Limb (tissue), 2 donors: ENCODE measurements at regions not wholly inside any gene's neighbourhood (a gene's known extent, or its start where the extent isn't known, plus 50 kb on each side); places are given as distances from the start of the nearest gene placed in this dataset.
"Not testable (repeated sequence)": the region's sequence is repeated elsewhere in the genome, so short reads cannot be mapped to it uniquely, and the experiment has no call there.

Experiments used
- DNase-seq, 2 donors: peaks; one replicate each; pipeline ENCODE4 v3.0.0-alpha.2; 2016; ENCODE audit errors: extremely low spot score in 2 of 2

DNA sequence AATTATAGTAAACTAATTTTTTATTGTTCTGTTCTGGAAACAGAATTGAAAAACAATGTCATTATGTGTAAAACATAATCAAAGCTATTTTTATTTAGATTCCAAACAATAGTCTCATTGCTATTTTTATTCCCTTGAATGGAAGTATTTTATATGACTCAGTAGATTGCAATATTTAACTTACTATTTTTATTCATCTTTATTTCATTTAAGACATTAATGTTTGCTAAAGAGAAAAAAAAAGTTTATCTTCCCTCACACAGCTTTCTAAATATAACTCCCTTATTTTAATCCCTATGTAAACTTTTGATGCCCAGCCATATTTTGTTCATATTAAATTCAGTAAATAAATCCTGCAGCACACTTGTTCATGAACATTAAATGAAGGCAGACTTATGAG, 622.4 kb downstream of the SLC6A15 start:
- DNase-seq = no peak

DNA sequence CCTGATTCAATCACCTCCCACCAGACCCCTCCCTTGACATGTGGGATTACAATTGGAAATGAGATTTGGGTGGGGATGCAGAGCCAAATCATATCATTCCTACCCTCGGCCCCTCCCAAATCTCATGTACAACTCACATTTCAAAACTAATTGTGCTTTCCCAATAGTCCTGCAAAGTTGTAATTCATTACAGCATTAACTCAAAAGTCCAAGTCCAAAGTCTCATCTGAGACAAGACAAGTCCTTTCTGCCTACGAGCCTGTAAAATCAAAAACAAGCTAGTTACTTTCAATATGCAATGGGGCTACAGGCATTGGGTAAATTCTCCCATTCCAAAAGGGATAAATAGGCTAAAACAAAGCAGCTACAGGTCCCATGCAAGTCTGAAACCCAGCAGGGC, 634.6 kb downstream of the SLC6A15 start:
- no peak for DNase-seq

DNA sequence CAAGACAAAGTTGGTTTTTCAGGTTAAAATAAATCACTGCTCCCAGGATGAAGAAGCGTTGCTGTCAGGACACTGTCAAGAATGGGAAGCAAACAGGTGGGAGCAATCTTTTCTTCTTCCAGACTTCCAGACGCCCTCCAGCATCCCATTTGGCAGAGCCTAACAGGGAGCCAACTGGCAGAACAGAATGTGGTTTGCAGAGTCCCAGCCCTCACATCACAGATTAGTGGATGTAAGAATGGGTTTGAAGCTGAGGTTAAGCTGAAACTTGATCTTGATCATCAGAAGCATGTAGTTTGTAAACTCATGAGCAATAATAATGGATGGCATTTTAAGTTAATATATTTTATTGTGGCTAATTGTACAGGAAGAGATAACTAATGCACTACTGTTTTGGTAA, 636.4 kb downstream of the SLC6A15 start:
- DNase-seq = no peak

DNA sequence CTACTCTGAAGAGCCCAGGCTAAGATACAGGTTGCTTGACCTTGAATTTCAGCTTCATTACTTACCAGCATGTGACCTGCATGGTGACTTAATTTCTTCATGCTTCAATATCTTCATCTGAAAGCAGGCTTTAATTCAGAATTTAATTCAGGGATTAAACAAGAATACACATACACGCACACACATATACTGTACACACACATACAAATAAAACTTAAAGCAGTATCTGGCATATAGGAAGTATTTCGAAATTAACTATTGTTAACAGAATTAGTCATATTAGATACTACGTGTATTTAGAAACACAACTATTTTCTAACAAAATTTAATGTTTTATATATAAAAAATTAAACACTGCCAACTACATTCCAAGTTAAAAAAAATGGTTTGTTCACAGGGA, 640.3 kb downstream of the SLC6A15 start:
- no peak for DNase-seq

DNA sequence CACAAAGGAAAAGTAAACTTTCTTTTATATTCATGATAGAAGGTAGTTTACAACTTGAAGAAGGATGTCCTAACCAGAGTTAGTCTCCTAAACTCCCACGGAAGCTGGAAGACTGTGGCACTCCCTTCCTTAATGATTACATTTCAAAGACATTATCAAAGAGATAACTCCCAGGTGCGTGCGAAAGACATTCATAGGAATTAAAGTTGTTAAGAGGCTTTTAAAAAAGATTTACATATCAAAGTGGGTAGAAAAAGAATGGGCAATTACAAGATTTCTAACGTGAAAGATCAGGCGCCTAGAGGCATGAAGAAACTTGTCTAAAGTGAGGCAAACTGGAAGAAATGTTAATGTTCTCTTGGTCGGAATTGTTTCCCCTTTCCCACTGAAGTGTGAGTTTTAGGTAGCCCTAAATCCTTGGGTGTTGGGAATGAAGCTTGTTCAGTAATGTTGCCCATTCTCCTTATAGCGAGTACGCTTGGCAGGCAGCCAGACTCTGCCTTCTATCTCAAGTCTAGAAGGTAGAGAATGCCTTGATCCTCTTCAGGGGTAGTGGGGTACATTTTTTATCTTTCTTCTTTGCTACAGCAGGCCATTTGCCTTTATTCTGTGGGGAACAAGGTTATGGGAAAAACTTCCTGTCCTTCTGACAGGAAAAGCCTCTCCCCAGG, 642.0 kb downstream of the SLC6A15 start:
- DNase-seq = no peak

DNA sequence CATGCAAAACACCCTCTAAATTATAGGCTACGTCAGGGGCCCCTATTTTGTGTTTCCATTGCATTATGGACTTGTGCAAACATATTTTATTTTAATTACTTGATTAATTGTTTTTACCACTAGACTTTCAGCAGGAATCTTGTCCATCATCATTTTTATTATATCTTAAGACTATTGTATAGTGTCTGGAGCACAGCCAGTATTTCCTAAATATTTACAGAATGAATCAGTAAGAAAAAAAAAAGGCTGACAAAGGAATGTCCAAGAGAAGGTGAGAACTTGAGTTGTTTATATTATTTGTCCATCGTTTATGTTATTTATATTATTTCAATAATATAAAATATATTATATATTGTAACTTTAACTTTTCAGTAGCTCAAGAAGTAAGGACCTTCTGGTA, 664.7 kb downstream of the SLC6A15 start:
- DNase-seq = no peak

DNA sequence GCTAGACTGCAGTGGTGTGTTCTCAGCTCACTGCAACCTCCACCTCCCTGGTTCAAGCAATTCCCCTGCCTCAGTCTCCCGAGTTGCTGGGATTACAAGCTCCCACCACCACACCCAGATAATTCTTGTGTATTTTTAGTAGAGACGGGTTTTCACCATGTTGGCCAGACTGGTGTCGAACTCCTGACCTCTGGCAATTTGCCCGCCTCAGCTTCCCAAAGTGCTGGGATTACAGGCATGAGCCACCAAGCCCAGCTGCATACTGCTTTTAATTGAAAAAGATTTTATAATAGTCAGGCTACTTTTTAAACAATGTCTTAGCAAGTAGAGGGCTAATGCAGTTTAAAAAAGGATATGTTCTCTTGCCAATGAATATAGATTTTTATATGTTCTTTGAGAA, 668.9 kb downstream of the SLC6A15 start:
- no peak for DNase-seq

DNA sequence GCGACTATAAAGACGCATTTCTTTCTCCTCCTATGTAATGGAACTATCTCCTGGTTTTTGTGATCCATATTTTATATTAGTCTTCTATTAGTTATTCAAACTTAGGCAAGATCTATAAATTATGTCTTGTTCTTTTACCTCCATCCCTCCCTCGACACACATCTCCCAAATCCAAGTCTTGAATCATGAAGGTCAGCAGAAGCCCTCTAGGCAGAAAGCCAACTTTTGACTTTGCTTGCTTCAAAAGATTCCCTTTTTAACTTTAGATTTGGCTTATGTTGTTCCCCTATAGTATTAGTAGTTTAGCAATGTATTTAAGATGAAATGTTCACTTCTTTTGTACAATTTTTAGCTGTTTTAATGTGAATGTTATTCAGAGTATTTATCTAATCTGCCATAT, 689.8 kb downstream of the SLC6A15 start:
- DNase-seq = peak in 1 of 2 donors; percentile 27

DNA sequence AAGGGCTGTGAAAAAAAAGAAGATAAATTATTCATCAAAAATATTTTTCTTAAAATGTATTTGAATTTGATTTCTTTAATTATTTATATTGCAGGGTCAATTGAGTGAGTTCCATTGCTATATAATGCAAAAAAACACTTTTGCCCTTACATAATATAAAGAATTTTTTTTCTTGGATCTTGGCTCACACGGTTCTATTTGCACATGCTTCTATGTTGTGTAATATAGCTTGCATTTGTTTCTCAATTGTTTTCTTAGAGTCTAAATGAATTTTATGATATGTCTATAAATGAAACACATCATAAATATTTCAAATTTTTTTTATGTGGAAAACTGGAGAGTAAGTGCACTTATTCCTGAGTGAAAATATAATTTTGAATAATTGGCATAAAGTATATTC, 694.2 kb downstream of the SLC6A15 start:
- DNase-seq = no peak

DNA sequence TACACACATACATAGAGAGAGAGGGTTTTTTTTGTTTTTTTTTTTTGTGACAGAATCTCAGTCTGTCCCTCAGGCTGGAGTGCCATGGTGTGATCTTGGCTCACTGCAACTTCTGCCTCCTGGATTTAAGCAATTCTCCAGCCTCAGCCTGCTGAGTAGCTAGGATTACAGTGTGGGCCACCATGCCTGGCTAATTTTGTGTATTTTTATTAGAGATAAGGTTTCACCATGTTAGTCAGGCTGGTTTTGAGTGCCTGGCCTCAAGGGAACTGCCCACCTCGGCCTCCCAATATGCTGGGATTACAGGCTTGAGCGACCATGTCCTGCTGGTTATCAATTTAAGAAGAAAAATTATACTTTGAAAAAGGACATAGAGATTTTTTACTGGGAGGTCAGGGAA, 710.6 kb downstream of the SLC6A15 start:
- no peak for DNase-seq

DNA sequence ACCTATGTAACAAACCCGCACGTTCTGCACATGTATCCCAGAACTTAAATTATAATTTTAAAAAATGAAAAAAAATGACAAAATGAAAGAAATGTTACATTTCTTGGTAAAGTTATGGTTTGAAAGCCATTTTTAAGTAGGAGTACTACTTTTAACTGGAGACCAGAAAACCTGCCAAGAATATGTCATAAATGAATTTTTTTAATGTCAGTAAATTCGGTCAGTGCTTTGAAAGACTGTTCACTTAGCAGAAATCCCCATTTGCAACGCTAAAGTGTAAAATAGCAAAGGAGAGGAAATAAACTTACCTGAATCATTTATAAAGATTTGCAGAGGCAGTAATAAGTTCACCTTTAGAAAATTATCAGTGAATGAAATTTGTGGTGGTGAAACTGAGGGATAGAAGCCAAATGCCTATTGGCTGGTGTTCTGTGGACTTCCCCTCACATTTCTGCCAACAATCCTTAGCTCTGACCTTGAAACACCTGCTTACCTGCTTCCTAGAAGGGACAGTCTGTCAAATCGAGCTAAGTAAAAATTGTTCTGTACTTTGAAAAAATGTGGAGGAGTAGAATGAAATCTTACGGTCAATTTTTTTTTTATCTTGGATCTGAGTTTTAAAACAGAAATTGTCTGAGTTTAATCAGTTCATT, 714.2 kb downstream of the SLC6A15 start:
- no peak for DNase-seq

DNA sequence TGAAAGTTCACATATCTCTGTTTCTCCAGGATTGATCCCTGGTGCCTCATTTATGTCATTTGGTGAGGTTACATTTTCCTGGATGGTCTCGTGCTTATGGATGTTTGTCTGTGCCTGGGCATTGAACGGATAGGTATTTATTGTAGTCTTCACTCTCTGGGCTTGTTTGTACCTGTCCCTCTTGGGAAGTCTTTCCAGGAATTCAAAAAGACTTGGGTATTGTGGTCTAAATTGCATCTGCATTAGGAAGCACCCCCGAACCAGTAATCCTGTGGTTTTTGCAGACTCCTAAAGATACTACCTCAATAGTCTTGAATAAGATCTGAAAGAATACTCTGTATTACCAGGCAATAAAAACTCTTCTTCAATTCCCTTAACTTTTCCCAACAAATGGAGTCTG, 720.8 kb downstream of the SLC6A15 start:
- no peak for DNase-seq

DNA sequence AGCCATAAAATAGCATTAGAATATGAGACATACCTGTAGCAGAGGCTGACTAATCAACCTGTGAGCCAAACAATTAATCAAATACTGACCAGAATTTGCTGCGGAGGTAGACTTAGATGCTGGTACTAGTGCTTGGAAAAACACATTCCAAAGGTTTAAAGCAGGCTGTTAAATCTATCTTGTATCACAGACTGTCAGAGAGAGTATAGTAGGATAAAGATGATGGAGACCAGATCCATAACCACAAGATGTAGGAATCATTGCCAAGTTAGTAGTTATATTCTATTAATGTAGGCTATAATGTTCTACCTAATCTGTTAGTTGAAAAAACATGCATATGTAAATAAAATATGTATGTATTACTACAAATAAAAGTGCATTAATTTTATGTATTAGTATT, 726.2 kb downstream of the SLC6A15 start:
- no peak for DNase-seq

DNA sequence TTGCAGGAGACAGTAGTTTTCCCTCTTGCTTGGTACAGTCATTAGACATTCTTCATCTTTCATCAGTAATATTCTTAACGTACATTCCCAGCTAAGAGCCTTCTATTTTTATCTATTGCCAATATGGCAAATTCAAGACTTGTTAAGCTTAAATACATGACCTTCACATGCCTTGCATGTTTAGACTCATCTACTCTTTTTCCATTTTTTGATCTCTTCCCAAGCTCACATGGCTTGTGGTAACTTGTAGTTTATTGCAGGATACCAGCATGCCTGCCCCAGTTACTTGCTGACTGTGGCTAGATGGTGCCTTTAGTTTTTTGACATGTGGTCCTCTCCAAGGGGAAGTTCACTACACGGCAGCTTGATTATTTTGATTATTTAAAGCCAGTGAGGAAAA, 729.0 kb downstream of the SLC6A15 start:
- DNase-seq = no peak

DNA sequence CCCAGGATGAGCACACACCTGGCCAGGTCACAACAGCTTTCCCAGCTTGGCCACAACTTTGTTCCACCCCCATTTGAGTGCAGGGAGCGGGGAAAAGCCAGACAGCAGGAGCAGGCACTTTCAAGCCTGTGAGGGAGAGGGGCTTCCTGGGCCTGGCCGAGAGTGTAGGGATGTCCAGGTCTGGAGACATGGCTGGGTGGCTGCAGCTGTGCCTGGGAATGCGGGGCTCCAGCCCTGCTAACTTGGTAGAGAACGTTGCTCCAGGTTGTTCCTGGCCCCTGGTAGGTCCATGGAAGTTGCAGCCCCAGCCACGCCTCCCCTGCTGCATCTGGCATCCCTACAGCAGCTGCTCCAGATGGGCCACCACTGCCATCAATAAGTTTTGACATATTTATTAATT, 738.5 kb downstream of the SLC6A15 start:
- no peak for DNase-seq

DNA sequence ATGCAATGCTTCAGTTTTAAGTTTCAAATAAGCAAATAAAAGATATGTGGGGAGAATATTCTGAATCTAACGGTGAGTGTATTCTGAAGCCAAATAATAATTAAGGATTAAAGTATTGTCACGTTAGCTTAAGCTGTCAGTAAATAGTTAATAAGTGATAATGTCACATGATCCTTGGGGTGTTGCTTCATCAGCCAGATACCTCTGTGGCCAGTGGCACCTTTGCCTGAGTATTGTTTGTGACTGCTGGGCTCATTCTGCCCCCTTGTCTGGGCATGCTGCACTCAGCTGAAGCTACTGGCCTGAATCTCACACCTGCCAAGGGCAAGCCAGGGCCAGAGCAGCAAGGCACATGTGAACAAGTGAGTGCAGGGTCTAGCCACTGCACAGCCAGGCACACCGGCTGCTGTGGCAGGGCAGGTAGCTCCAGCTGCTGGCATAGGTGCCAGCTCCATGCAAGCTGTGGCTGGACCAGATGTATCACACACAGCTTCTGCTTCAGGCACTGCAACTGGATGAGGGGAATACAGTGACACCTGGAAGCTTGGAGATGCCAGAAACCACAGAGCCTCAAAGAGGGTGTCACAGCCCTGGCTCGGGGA, 739.7 kb downstream of the SLC6A15 start:
- DNase-seq = no peak

DNA sequence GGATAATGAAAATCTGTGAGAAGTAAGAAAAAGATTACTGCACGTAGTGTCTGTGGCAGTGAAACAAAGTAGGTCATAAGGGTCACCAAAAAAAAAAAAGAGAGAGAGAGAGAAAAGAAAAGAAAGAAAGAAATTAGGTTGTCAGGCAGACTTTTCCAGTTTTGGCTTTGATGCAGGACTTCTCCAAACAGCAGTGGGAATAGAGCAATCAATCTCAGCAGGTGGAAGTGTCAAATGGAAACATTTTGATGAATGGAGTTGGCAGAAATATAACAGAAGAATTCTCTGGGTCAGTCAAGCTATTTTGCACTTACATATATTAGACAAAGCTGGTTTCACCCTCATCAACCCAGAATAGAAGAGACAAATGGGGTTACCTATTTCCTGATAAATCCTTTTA, 745.8 kb downstream of the SLC6A15 start:
- DNase-seq = no peak

DNA sequence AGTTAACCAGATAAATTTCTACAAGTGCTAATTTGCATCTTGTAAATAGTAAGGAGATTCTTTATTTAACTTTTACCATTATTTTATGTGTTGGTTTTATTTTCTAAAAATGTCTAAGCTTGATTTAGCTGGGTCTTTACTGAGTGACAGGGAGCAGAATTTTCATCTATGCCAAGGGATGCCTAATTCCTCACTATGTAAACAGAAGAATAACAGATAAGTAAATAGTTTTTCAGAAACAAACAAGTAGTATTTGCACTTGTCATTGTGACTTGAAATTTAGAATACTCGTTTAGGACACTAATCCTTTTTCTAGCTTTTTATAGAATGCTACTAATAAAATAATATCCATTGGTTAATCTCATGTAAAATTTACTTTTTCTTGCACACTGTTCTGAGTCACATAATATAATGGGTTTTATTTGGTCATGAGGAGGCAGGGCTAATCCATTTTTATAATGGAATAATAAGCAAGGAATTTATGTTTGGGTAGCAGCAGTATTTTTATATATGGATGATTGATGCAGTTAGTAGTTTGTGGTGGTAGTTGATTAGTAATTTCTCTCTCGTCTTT, 746.5 kb downstream of the SLC6A15 start:
- DNase-seq = no peak

DNA sequence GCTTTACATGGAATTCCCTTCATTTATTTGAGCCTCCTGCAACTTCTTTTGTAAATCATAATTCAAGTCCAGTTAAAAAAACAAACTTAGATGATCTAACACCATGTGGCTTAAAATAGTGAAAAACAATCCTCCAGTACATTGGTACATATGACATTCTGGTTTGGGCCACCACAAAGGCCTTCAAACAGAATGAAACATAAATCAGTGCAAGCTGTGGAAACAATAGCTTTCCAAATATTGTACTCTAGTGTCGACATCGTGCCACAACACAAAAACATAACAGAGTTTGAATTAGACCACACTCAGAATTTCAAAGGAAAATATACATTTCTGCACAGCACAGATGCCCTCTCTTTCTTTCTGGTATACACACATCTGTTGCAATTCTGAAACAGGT, 751.3 kb downstream of the SLC6A15 start:
- no peak for DNase-seq

DNA sequence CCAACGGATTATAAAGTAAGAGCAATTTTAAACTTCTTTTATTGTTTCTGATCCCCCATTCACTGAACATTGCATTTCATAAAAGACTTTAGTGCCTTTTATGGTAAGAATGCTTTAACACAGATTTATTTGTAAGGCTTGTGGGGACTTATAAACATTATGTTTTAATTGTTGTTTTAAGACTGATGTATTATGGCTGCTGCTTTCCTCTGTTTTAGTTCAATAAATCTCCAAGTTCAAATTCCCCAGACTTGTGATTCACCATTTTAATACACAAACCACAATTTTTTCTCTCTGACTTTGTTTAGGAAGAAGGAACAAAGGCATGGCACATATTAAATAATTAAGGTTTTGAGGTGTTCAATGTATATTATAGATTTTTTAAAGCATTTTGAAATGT, 753.3 kb downstream of the SLC6A15 start:
- no peak for DNase-seq

DNA sequence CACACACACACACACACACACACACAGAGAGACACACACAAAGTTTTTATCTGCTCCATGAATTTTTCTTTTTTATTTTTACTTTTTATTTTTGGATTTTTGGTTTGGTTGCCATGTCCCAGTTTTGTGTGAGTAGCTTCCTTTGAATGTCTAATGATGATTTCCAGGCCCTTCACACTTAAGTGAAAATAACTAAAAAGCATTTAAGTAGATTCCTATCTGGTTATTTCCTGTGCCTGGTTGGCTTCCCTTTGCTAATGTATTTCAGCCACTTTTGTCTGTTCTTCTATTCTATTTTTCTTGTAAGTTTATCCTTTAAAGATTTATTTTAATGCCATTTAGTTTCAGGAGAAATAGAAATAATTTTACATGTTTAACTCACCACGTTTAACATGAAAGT, 755.4 kb downstream of the SLC6A15 start:
- DNase-seq = no peak

DNA sequence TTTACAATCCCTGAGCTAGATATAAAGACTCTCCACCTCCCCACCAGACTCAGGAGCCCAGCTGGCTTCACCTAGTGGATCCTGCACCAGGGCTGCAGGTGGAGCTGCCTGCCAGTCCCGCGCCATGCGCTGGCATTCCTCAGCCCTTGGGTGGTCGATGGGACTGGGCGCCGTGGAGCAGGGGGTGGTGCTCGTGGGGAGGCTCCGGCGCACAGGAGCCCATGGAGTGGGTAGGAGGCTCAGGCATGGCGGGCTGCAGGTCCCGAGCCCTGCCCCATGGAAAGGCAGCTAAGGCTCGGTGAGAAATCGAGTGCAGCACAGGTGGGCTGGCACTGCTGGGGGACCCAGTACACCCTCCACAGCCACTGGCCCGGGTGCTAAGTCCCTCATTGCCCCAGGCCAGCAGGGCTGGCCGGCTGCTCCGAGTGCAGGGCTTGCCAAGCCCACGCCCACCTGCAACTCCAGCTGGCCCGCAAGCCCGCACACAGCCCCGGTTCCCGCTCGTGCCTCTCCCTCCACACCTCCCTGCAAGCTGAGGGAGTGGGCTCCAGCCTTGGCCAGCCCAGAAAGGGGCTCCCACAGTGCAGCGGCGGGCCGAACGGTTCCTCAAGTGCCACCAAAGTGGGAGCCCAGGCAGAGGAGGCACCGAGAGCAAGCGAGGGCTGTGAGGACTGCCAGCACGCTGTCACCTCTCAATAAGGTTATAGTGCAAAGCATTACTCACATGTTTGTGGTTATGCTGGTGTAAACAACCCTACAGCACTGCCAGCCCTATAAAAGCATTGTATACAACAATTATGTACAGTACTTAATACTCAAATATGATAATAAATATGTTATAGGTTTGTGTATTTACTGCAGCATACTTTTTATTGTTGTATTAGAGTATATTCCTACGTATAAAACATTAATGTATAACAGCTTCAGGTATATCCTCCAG, 757.3 kb downstream of the SLC6A15 start:
- not testable (repeated sequence) for DNase-seq
